VCaP (cell line): ENCODE measurements at regions not wholly inside any gene's neighbourhood (a gene's known extent, or its start where the extent isn't known, plus 50 kb on each side); places are given as distances from the start of the nearest gene placed in this dataset.

ENCODE experiments used
- H3K27ac ChIP-seq: fragments of 450-650 bp; 2 replicates; pipeline ENCODE4 v1.5.1; 2017
- CTCF ChIP-seq: fragments of 450-650 bp; conservative IDR thresholded peaks from 2 replicates; pipeline ENCODE4 v1.5.1; 2017; ENCODE audit warnings: mild to moderate bottlenecking, moderate library complexity

- TF ChIP-seq CTCF: no peak
- no peak overlapping the region for H3K27ac ChIP-seq
These were observed 89.3 kb upstream of the ENPP6 start for GRCh38 chr4:184306949-184307348.

- no peak for TF ChIP-seq CTCF
These were observed 88.8 kb upstream of the ENPP6 start for GRCh38 chr4:184306470-184306869.

DNA sequence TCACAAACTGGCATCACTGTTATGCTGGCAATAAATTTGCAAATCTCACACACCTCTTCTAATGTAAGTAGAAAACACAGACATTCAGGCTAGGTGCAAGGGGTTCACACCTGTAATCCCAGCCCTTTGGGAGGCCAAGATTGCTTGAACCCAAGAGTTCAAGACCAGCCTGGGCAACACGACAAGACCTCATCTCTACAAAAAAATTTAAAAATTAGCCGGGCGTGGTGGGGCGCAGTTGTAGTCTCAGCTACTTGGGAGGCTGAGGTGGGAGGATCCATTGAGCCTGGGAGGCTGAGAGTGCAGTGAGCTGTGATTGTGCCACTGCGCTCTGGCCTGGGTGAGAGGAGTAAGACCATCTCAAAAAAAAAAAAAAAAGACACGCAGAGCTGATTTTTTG, 83.1 kb upstream of the ENPP6 start:
- no peak for TF ChIP-seq CTCF

More at GRCh38 chr4:184306470-184306869, 88.8 kb upstream of the ENPP6 start:
- H3K27ac ChIP-seq: no peak overlapping the region

DNA sequence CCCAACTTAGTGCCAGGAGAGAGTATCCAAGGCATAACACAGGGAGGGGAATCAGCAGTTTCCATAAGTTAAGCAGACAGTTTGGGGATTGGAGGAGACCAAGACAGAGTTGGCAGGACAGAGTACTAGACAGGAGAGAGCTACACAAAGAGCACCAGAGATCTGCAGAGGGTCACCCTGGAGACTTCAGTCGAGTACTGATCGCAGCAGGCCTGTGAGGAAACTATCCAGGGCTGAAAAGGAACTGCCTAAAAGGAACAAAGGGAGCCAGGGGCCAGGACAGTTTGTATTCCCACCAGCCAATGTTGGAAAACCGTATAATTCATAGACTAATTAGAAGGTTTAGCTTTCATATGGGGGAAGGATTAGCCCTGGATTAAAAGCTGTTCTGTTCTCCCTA, 80.6 kb upstream of the ENPP6 start:
- H3K27ac ChIP-seq: no peak overlapping the region
- no peak for TF ChIP-seq CTCF

More for the DNA sequence above, 83.1 kb upstream of the ENPP6 start:
- no peak overlapping the region for H3K27ac ChIP-seq

DNA sequence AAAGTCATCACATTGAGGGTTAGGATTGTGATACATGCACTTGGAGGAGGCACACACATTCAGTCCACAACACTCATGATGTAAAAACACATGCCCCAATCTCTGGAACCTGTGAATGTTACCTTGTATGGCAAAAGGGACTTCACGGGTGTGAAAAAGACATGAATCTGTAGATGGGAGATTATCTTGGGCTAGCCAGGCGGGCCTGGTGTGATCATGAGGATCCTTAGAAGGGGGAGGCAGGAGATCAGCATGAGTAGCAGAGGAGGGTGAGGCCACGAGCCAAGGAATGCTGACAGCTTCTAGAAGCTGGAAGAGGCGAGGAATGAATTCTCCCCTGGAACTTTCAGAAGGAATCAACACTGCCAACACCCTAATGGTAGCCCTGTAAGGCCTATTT, 77.5 kb upstream of the ENPP6 start:
- H3K27ac ChIP-seq: no peak overlapping the region
- TF ChIP-seq CTCF: no peak

GRCh38 chr4:184294606-184295133, 77.0 kb upstream of the ENPP6 start:
- TF ChIP-seq CTCF: no peak

GRCh38 chr4:184293552-184293951, 75.9 kb upstream of the ENPP6 start:
- H3K27ac ChIP-seq: no peak overlapping the region
- TF ChIP-seq CTCF: no peak

More at GRCh38 chr4:184294606-184295133, 77.0 kb upstream of the ENPP6 start:
- H3K27ac ChIP-seq: no peak overlapping the region

GRCh38 chr4:184292877-184293276, 75.2 kb upstream of the ENPP6 start:
- no peak overlapping the region for H3K27ac ChIP-seq
- TF ChIP-seq CTCF: no peak
